CD4-positive, alpha-beta T cell treated with Interleukin-10 for 1 hour (primary cell): ENCODE measurements at regions not wholly inside any gene's neighbourhood (a gene's known extent, or its start where the extent isn't known, plus 50 kb on each side); places are given as distances from the start of the nearest gene placed in this dataset.
"Not testable (repeated sequence)": the region's sequence is repeated elsewhere in the genome, so short reads cannot be mapped to it uniquely, and the experiment has no call there.

ENCODE experiments used
- DNase-seq: peaks from one replicate; pipeline ENCODE4 v3.0.0-alpha.2; 2020

GRCh38 chr18:51330739-51331138, 133.3 kb upstream of the MEX3C start:
- DNase-seq = no peak

DNA sequence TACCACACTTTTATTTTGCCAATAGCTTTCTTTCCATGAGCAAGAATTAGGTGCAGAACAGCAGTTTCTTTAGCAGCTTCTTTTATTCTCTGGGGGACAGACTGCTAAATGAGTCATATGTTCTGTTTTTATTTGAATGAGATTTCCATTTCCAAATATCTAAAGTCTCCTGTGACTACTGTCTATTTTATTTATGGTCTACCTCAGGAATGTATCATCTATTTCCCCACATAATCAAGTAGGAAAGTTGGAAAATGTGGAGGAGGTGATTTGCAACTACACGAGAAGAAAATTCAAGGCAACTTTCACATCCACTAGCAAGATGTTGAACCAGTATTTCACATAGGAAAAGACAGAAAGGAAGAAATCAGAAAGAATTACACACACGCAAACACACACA, 139.9 kb upstream of the MEX3C start:
- DNase-seq = no peak

GRCh38 chr18:51339856-51340255, 142.4 kb upstream of the MEX3C start:
- no peak for DNase-seq

- no peak for DNase-seq
Measured at GRCh38 chr18:51340332-51340731, 142.9 kb upstream of the MEX3C start.

GRCh38 chr18:51342815-51343214, 145.3 kb upstream of the MEX3C start:
- DNase-seq = no peak

GRCh38 chr18:51345848-51346391, 148.4 kb upstream of the MEX3C start:
- no peak for DNase-seq

DNA sequence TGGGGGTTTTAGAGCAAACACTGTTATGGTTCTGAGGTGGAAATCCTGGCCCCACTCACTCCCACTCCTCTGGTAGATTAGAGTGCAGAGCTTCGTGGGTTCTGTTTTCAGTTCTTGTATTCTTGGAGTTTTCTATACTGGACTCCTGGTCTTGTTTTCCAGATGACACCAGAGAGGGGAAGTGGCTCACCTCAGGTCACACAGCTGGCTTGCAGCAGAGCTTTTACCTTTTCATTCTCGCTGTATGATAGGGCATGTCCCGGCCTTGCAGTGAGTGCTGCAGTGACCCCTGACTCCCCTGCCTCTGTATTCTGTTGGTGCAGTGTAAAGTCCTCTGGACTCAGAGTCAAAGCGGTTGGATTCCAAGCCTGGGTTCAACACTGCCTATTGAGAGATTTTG, 148.9 kb upstream of the MEX3C start:
- DNase-seq = no peak

DNA sequence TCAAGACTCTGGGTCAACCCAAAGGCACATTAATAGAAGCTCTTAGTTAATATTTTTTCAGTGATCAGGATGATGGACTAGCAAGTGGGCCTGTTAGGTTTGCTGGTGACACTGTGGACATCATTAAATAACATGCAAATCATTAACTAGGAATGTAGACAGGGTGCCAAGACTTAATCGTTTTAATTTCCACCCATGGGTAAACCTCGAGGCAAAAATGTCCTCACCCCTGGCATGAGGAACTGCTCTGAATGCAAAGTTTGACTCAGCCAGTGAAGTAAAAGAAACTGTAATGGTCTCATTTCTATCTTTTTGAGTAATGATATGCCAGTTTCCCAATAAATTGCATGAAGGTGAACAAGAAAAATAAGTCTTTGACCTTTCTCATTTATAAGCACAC, 152.6 kb upstream of the MEX3C start:
- no peak for DNase-seq

GRCh38 chr18:51355841-51356240, 158.4 kb upstream of the MEX3C start:
- DNase-seq = no peak

DNA sequence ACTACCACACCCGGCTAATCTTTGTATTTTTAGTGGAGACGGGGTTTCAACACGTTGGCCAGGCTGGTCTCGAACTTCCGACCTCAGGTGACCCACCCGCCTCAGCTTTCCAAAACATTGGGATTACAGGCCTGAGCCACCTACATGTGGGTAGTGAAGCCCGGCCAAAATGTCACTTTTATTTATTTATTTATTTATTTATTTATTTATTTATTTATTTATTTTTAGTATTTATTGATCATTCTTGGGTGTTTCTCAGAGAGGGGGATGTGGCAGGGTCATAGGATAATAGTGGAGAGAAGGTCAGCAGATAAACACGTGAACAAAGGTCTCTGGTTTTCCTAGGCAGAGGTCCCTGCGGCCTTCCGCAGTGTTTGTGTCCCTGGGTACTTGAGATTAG, 162.8 kb upstream of the MEX3C start:
- DNase-seq = not testable (repeated sequence)

GRCh38 chr18:51361130-51361860, 163.8 kb upstream of the MEX3C start:
- DNase-seq = no peak

- DNase-seq = no peak
Measured at GRCh38 chr18:51363384-51363783, 165.9 kb upstream of the MEX3C start.

- DNase-seq = no peak
Measured at GRCh38 chr18:51370996-51371395, 173.5 kb upstream of the MEX3C start.

DNA sequence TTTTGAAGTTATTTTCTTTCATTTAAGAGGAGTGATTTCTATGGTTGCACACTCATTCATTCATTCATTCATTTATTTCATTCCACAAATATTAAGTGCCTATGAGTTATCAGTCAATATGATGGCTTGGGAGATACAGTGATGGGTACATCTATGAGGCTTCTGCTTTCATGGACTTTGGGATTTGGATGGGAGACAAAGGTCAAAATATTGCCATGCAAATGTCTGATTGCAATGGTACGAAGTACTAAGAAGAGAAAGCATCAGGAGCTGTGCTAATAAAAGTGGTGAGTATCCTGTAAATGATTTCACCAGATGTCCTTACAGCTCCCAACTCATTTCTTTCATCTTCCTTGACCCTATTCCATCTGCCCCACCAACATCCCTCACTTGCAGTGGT, 174.4 kb upstream of the MEX3C start:
- DNase-seq = no peak

DNA sequence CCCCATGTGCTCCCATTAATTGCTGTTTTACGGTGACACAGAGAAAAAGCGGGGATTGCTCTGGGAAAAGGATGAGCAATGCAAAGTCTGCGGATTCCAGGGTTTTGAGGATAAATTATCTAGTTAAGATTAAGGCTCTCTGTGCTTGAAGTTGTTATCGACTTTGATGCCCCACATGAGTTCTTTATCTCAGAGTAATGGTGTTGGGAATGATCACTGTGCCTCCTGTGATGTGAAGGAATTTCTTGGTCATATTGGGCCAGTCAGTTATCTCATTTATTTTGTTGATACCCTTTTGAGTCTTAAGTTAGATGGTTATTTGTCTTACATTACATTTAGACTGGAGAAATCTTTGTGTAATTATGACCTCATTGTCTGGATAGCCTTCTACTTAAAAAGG, 184.6 kb upstream of the MEX3C start:
- no peak for DNase-seq

DNA sequence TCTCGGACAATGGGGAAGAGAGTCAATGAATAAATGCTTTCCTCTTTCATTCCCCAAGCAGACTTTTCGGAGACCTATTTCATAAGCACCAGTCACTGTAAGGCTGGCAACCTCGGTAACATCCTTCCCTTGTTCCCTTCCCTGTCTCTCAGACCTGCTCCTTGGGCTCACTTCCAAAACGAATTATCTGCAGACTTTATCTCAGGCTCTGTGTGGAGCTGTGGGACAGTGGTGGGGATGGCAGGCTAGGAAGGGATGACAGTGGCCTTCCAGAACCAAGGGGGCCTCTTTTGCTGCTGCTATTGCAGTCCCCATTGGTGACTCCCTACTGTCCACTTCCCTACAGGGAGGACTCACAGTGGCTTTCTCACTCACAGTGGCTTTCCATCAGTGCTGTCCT, 185.6 kb upstream of the MEX3C start:
- no peak for DNase-seq

DNA sequence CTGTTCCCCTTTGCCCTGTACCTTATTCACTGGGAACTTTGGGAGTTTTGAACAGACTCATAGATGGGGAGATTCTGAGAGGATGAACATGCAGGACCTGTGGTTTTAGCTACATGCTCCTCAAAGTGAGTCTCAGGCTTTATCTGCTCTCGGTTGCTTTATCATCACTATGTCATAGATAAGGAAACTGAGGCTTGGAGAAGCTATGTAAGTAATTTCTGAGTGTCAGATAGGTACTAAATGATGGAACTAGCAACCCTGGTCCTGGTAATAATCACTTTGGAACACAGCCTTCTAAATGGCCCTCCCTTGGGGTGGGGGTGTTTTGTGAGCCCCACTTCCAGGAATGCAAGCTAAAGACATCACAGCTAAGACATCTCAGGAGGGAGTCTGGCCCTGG, 186.2 kb upstream of the MEX3C start:
- no peak for DNase-seq

DNA sequence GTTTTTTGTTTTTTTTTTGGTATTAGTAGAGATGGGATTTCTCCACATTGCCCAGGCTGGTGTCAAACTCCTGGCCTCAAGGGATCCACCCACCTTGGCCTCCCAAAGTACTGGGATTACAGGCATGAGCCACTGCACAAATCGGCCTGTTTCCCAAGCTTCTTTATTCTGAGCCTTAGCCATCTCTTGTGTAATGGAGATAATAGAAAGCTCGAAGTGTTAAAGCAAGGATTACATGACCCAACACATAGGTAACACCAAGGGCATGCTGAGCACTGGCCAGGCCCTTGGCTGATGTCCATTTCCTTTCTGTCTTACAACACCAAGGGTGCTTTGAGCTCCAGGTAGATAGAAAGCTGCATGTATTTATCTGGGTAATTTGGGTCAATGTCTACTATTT, 187.8 kb upstream of the MEX3C start:
- DNase-seq = no peak

DNA sequence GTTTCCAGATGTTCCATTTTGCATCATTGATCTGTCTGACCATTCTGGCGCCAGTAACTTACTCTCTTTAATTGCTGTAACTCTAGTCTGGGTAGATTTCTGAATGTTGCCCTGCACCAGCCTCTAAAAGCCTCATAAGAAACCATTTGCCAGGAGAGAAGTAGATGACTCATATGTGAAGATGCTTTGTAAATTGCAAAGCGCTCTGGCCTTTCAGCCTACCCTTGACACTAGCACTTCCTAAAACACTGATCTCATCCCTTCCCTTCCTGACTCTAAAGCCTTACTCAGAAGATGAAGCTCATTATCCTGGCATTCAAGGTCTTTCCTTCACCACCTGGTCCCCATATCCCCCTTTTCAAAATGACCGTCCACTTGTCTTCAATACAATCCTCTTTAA, 193.2 kb upstream of the MEX3C start:
- DNase-seq = no peak

GRCh38 chr18:51391215-51391614, 193.7 kb upstream of the MEX3C start:
- DNase-seq = no peak

- no peak for DNase-seq
Measured at GRCh38 chr18:51391731-51392130, 194.2 kb upstream of the MEX3C start.

DNA sequence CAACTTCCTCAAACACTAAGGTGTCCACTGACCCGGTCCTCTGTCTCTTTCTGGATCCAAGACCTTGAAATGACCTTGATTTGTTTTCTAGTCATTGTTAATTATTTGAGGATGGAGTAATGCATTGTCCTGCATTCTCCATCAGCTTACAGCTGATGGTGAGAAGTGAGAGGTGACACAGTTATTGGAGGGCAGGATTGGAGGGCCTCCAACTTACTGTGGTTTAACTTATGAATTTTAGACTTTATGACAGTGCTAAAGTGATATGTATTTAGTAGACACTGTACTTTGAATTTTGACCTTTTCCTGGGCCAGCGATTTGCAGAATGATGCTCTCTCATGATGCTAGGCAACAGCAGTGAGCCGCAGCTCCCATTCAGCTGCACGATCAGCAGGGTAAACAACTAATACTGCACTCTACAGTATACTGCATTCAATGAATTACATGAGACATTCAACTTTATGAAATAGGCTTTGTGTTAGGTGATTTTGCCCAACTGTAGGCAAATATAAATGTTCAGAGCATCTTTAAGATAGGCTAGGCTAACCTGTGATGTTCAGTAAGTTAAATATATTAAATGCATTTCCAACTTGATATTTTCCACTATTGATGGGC, 200.0 kb upstream of the MEX3C start:
- DNase-seq = no peak

GRCh38 chr18:51398104-51398503, 200.6 kb upstream of the MEX3C start:
- no peak for DNase-seq

GRCh38 chr18:51399491-51400122, 202.1 kb upstream of the MEX3C start:
- no peak for DNase-seq
